ENCODE measurements at regions not wholly inside any gene's neighbourhood (a gene's known extent, or its start where the extent isn't known, plus 50 kb on each side); places are given as distances from the start of the nearest gene placed in this dataset.
"Not testable (repeated sequence)": the region's sequence is repeated elsewhere in the genome, so short reads cannot be mapped to it uniquely, and the experiment has no call there.

- no peak for DNase-seq (ENCODE audit: low read depth in 2 of 2)
Observed at GRCh38 chr10:4310172-4310571, 515.8 kb upstream of the AKR1E2 start.

- DNase-seq (ENCODE audit: low read depth in 2 of 2) = no peak
Observed at GRCh38 chr10:4307910-4308309, 518.1 kb upstream of the AKR1E2 start.

GRCh38 chr10:4306871-4307270 is 519.1 kb upstream of the AKR1E2 start:
- DNase-seq (ENCODE audit: low read depth in 2 of 2) = no peak

GRCh38 chr10:4303045-4303444 is 518.0 kb upstream of the KLF6 start:
- DNase-seq (ENCODE audit: low read depth in 2 of 2) = no peak

GRCh38 chr10:4301291-4302045 is 516.5 kb upstream of the KLF6 start:
- DNase-seq (ENCODE audit: low read depth in 2 of 2) = no peak

GRCh38 chr10:4296161-4296560 is 511.2 kb upstream of the KLF6 start:
- no peak for DNase-seq (ENCODE audit: low read depth in 2 of 2)

- no peak for DNase-seq (ENCODE audit: low read depth in 2 of 2)
Observed at GRCh38 chr10:4294996-4295792, 510.2 kb upstream of the KLF6 start.

GRCh38 chr10:4294271-4294670 is 509.3 kb upstream of the KLF6 start:
- DNase-seq (ENCODE audit: low read depth in 2 of 2) = no peak

GRCh38 chr10:4291990-4292389 is 507.0 kb upstream of the KLF6 start:
- DNase-seq (ENCODE audit: low read depth in 2 of 2) = no peak

- no peak for DNase-seq (ENCODE audit: low read depth in 2 of 2)
Observed at GRCh38 chr10:4285121-4285520, 500.1 kb upstream of the KLF6 start.

- no peak for DNase-seq (ENCODE audit: low read depth in 2 of 2)
Observed at GRCh38 chr10:4283846-4284610, 499.0 kb upstream of the KLF6 start.

- DNase-seq (ENCODE audit: low read depth in 2 of 2) = no peak
Observed at GRCh38 chr10:4282496-4282895, 497.5 kb upstream of the KLF6 start.

- no peak for DNase-seq (ENCODE audit: low read depth in 2 of 2)
Observed at GRCh38 chr10:4281190-4281825, 496.3 kb upstream of the KLF6 start.

- DNase-seq (ENCODE audit: low read depth in 2 of 2) = peak; percentile 66 to 86
Observed at GRCh38 chr10:4280461-4281189, 495.6 kb upstream of the KLF6 start.

GRCh38 chr10:4279655-4280054 is 494.6 kb upstream of the KLF6 start:
- no peak for DNase-seq (ENCODE audit: low read depth in 2 of 2)

GRCh38 chr10:4278186-4278585 is 493.2 kb upstream of the KLF6 start:
- no peak for DNase-seq (ENCODE audit: low read depth in 2 of 2)

GRCh38 chr10:4276151-4276550 is 491.1 kb upstream of the KLF6 start:
- DNase-seq (ENCODE audit: low read depth in 2 of 2) = no peak

- not testable (repeated sequence) for DNase-seq (ENCODE audit: low read depth in 2 of 2)
Observed at GRCh38 chr10:4274671-4275070, 489.7 kb upstream of the KLF6 start.

GRCh38 chr10:4271193-4271592 is 486.2 kb upstream of the KLF6 start:
- DNase-seq (ENCODE audit: low read depth in 2 of 2) = no peak

- peak; percentile 50 to 82 for DNase-seq (ENCODE audit: low read depth in 2 of 2)
Observed at GRCh38 chr10:4270116-4270515, 485.1 kb upstream of the KLF6 start.

GRCh38 chr10:4268490-4268889 is 483.5 kb upstream of the KLF6 start:
- not testable (repeated sequence) for DNase-seq (ENCODE audit: low read depth in 2 of 2)

Measured in dermis microvascular lymphatic vessel endothelial cell (primary cell).